ENCODE measurements at regions not wholly inside any gene's neighbourhood (a gene's known extent, or its start where the extent isn't known, plus 50 kb on each side); places are given as distances from the start of the nearest gene placed in this dataset.

- no peak for DNase-seq (ENCODE audit: low spot score)
These were observed 370.4 kb downstream of the SOCS6 start for GRCh38 chr18:70659036-70659925.

- no peak for DNase-seq (ENCODE audit: low spot score)
These were observed 364.8 kb downstream of the SOCS6 start for GRCh38 chr18:70653671-70654070.

- no peak for DNase-seq (ENCODE audit: low spot score)
These were observed 362.0 kb downstream of the SOCS6 start for GRCh38 chr18:70650878-70651277.

- no peak for DNase-seq (ENCODE audit: low spot score)
These were observed 360.8 kb downstream of the SOCS6 start for GRCh38 chr18:70649683-70650082.

- DNase-seq (ENCODE audit: low spot score) = no peak
These were observed 357.1 kb downstream of the SOCS6 start for GRCh38 chr18:70645971-70646370.

- DNase-seq (ENCODE audit: low spot score) = no peak
These were observed 355.0 kb downstream of the SOCS6 start for GRCh38 chr18:70643812-70644211.

- DNase-seq (ENCODE audit: low spot score) = no peak
These were observed 352.4 kb downstream of the SOCS6 start for GRCh38 chr18:70641156-70641775.

- no peak for DNase-seq (ENCODE audit: low spot score)
These were observed 351.6 kb downstream of the SOCS6 start for GRCh38 chr18:70640336-70640887.

GRCh38 chr18:70636991-70637390, 348.1 kb downstream of the SOCS6 start:
- DNase-seq (ENCODE audit: low spot score) = no peak

GRCh38 chr18:70634576-70635147, 345.8 kb downstream of the SOCS6 start:
- no peak for DNase-seq (ENCODE audit: low spot score)

GRCh38 chr18:70627182-70627802, 338.4 kb downstream of the SOCS6 start:
- DNase-seq (ENCODE audit: low spot score) = no peak

GRCh38 chr18:70622622-70623419, 334.0 kb downstream of the SOCS6 start:
- DNase-seq (ENCODE audit: low spot score) = no peak

GRCh38 chr18:70621710-70622109, 332.9 kb downstream of the SOCS6 start:
- DNase-seq (ENCODE audit: low spot score) = no peak

GRCh38 chr18:70620837-70621612, 332.2 kb downstream of the SOCS6 start:
- DNase-seq (ENCODE audit: low spot score) = no peak

GRCh38 chr18:70617020-70617763, 328.3 kb downstream of the SOCS6 start:
- no peak for DNase-seq (ENCODE audit: low spot score)

GRCh38 chr18:70600225-70600925, 311.5 kb downstream of the SOCS6 start:
- no peak for DNase-seq (ENCODE audit: low spot score)

- DNase-seq (ENCODE audit: low spot score) = no peak
These were observed 309.6 kb downstream of the SOCS6 start for GRCh38 chr18:70598406-70598805.

GRCh38 chr18:70582981-70583380, 294.1 kb downstream of the SOCS6 start:
- no peak for DNase-seq (ENCODE audit: low spot score)

- DNase-seq (ENCODE audit: low spot score) = no peak
These were observed 289.6 kb downstream of the SOCS6 start for GRCh38 chr18:70578480-70578879.
